PC-3 (cell line): ENCODE measurements at regions not wholly inside any gene's neighbourhood (a gene's known extent, or its start where the extent isn't known, plus 50 kb on each side); places are given as distances from the start of the nearest gene placed in this dataset.

Experiments
- ATAC-seq: fragments of 200-7000 bp; cut with Tn5 transposase; 2 replicates; pipeline ENCODE4 v1.9.1; 2020; ENCODE audit warnings: mild to moderate bottlenecking, moderate library complexity
- BruUV-seq: library from RNA; stranded (reverse); fragments of 400-500 nt; replicated peaks from 2 replicates; lab custom pipeline; 2021; lab: Mats Ljungman, UMichigan
- CTCF ChIA-PET: fragments of 300-600 bp; sonication (Branson Sonifier 250); formaldehyde crosslinking; loops from one replicate; lab custom pipeline; 2022; ENCODE audit warnings: antibody characterized with exemption; lab: Charles Lee
- POLR2A ChIA-PET: fragments of 300-600 bp; sonication (Branson Sonifier 250); formaldehyde crosslinking; loops from one replicate; lab custom pipeline; 2022; ENCODE audit warnings: antibody characterized with exemption; ENCODE audit not compliant: unreplicated experiment; lab: Charles Lee
- DNase-seq: peaks from one replicate; pipeline ENCODE4 v3.0.0-alpha.2; 2015
- H2AFZ ChIP-seq: fragments of 300-600 bp; sonication (generic); 2 replicates; pipeline ENCODE4 v1.6.0; 2016; ENCODE audit warnings: antibody characterized with exemption, low read length
- H3F3A ChIP-seq: fragments of 300-600 bp; sonication (generic); one replicate; pipeline ENCODE4 v1.6.0; 2017; ENCODE audit warnings: antibody characterized with exemption, low read length, control low read depth, mild to moderate bottlenecking; ENCODE audit not compliant: unreplicated experiment
- H3K27ac ChIP-seq: fragments of 300-600 bp; sonication (generic); 2 replicates; pipeline ENCODE4 v1.5.1; 2016; ENCODE audit warnings: mild to moderate bottlenecking, low read length
- H3K27me3 ChIP-seq: fragments of 300-600 bp; sonication (generic); 2 replicates; pipeline ENCODE4 v1.6.1; 2016; ENCODE audit warnings: low read length, mixed read lengths
- H3K36me3 ChIP-seq: fragments of 300-600 bp; sonication (generic); 2 replicates; pipeline ENCODE4 v1.6.1; 2016; ENCODE audit warnings: low read depth, mixed run types, low read length, mixed read lengths
- H3K4me1 ChIP-seq: fragments of 300-600 bp; sonication (generic); 2 replicates; pipeline ENCODE4 v1.5.1; 2016; ENCODE audit warnings: low read length; ENCODE audit not compliant: insufficient read depth
- H3K4me2 ChIP-seq: fragments of 300-600 bp; sonication (generic); 2 replicates; pipeline ENCODE4 v1.6.0; 2016; ENCODE audit warnings: low read length
- H3K4me3 ChIP-seq: fragments of 300-600 bp; sonication (generic); 2 replicates; pipeline ENCODE4 v1.5.1; 2016; ENCODE audit warnings: mild to moderate bottlenecking, low read length, mixed read lengths
- H3K79me2 ChIP-seq: fragments of 300-600 bp; sonication (generic); 2 replicates; pipeline ENCODE4 v1.6.1; 2017; ENCODE audit warnings: low read length, mixed read lengths
- H3K9ac ChIP-seq: fragments of 300-600 bp; sonication (generic); 2 replicates; pipeline ENCODE4 v1.6.0; 2016; ENCODE audit warnings: mild to moderate bottlenecking, low read length
- H3K9me2 ChIP-seq: fragments of 300-600 bp; sonication (generic); replicated peaks from 2 replicates; pipeline ENCODE4 v1.6.1; 2016; ENCODE audit warnings: mixed run types, low read length, mixed read lengths
- H3K9me3 ChIP-seq: fragments of 300-600 bp; sonication (generic); 2 replicates; pipeline ENCODE4 v1.6.1; 2016; ENCODE audit warnings: low read length, mixed read lengths
- H4K20me1 ChIP-seq: fragments of 300-600 bp; sonication (generic); 2 replicates; pipeline ENCODE4 v1.6.1; 2016; ENCODE audit warnings: low read length, mixed read lengths
- CTCF ChIP-seq: fragments of 300-600 bp; sonication (generic); conservative IDR thresholded peaks from 2 replicates; pipeline ENCODE4 v1.5.1; 2017; ENCODE audit warnings: antibody characterized with exemption, low read depth, mild to moderate bottlenecking, low read length
- EZH2 ChIP-seq: fragments of 300-600 bp; sonication (generic); IDR thresholded peaks from one replicate; pipeline ENCODE4 v1.6.1; 2017; ENCODE audit warnings: antibody characterized with exemption, mild to moderate bottlenecking, low read length; ENCODE audit not compliant: unreplicated experiment
- EZH2phosphoT487 ChIP-seq: fragments of 300-600 bp; sonication (generic); IDR thresholded peaks from 2 replicates; pipeline ENCODE4 v1.6.1; 2018; ENCODE audit warnings: mild to moderate bottlenecking, antibody characterized with exemption, low read length, borderline replicate concordance
- intact Hi-C: fragments of 100-400 bp; cut with micrococcal nuclease; formaldehyde crosslinking; loops from 2 replicates; pipeline ENCODE4 v1.9.0; 2023

GRCh38 chr14:100451264-100451663 lies 128.1 kb downstream of the SLC25A47 start:
- H3K36me3 ChIP-seq, result no peaks in the 10 kb centered on the region
- no peaks in the 10 kb centered on the region for H3K79me2 ChIP-seq
- H2AFZ ChIP-seq, result no peak overlapping the region
- no peaks in the 10 kb centered on the region for H3K9me2 ChIP-seq
- no peaks in the 10 kb centered on the region for H4K20me1 ChIP-seq
- H3K9me3 ChIP-seq, result no peaks in the 10 kb centered on the region
- no TSS peak for BruUV-seq
- H3K27ac ChIP-seq, result no peak overlapping the region
- H3K4me1 ChIP-seq, result no peaks in the 10 kb centered on the region
- TF ChIP-seq CTCF, result no peak
- H3K4me2 ChIP-seq, result no peak overlapping the region
- H3F3A ChIP-seq, result no peaks in the 10 kb centered on the region
- ChIA-PET POLR2A (no interaction called here), CTCF (no interaction called here)
- H3K4me3 ChIP-seq, result no peak overlapping the region
- ATAC-seq (no peak), DNase-seq (no peak)
- intact Hi-C loops, result no loop called here
- H3K27me3 ChIP-seq, result no peaks in the 10 kb centered on the region
- no peak overlapping the region for H3K9ac ChIP-seq

DNA sequence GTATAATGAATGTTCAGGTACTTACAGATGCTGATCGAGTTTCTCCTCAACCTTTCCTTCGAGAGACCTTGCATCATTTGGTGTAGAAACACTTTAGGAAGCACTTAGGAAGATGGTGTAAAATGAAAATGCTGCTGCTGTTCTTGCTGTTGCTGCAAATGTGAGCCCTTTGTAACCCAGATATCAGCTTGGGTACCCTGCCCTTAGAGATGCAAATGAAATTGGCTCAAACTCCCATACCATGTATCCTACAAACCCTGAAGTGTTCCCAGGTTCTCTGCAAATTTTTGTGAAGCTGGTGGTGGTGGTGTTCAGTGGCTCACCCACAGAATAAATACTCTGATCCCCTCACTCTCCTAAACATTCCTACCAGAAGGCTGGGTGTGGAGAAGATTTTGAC lies 130.8 kb downstream of the SLC25A47 start:
- Histone ChIP-seq H4K20me1 (no peaks in the 10 kb centered on the region), H3K27me3 (no peaks in the 10 kb centered on the region), H3K27ac (no peak overlapping the region), H3K9me2 (no peaks in the 10 kb centered on the region), H3K9ac (no peak overlapping the region), H3K4me1 (no peaks in the 10 kb centered on the region), H3K36me3 (no peaks in the 10 kb centered on the region), H2AFZ (no peak overlapping the region), H3K9me3 (no peaks in the 10 kb centered on the region), H3K4me3 (no peak overlapping the region), H3K4me2 (no peak overlapping the region), H3F3A (no peaks in the 10 kb centered on the region), H3K79me2 (no peaks in the 10 kb centered on the region)
- TF ChIP-seq EZH2phosphoT487, result no peak
- no peak for TF ChIP-seq CTCF
- no peak for TF ChIP-seq EZH2
- intact Hi-C loops, result no loop called here
- BruUV-seq, result no TSS peak
- ATAC-seq (no peak), DNase-seq (no peak)
- CTCF ChIA-PET, result no interaction called here
- POLR2A ChIA-PET, result no interaction called here

DNA sequence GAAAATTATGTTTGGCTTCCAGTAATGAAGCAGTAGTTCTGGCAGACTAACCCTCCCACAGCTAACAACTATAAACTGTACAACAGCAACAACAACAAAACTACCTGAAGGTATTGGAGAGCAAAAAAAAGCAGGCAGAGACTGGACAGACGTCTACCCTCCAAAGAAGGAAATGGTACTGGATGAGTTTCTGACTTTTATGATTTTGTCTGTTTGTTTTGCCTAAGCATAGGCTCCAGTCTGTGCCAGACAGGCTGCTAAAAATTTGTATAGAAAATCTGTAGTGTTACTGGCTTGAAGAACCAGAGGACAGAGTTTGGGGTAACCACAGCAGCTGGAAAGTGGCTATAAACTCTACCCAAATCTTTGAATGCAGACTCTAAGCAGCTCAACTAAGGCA lies 131.3 kb downstream of the SLC25A47 start:
- DNase-seq (no peak), ATAC-seq (peak; percentile 77; the same call in 1 of the 2 replicates)
- Histone ChIP-seq H3K9ac (no peak overlapping the region), H3K4me2 (no peak overlapping the region), H3K9me2 (no peaks in the 10 kb centered on the region), H3K4me3 (no peak overlapping the region), H3K27me3 (no peaks in the 10 kb centered on the region), H3K36me3 (no peaks in the 10 kb centered on the region), H3K79me2 (no peaks in the 10 kb centered on the region), H3K9me3 (no peaks in the 10 kb centered on the region), H3F3A (no peaks in the 10 kb centered on the region), H2AFZ (no peak overlapping the region), H3K4me1 (no peaks in the 10 kb centered on the region), H4K20me1 (no peaks in the 10 kb centered on the region), H3K27ac (no peak overlapping the region)
- intact Hi-C loops, result no loop called here
- TF ChIP-seq EZH2phosphoT487 (no peak), EZH2 (no peak), CTCF (no peak)
- CTCF ChIA-PET, result no interaction called here
- no TSS peak for BruUV-seq
- POLR2A ChIA-PET, result no interaction called here
